ENCODE measurements at regions not wholly inside any gene's neighbourhood (a gene's known extent, or its start where the extent isn't known, plus 50 kb on each side); places are given as distances from the start of the nearest gene placed in this dataset.

DNA sequence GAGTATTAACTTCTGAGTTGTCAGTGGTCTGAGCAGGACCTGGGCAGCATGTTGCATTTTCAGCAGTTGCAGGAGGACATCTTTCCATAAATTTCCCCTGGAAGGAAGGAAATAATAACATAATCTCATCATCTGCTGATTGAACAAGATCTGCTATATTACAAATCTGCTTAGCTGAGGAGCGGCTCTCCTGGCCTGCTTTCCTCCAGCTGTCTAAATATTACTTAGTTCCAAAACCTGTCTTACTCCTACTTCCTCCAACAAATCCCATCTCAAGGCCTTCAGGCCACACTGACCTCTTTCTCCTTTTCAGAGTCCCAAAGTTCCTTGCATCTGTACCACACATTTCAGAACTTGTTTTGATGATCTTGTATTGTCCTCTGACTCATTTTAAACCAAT is 364.4 kb upstream of the MCTP2 start:
- no peak for FAIRE-seq
- no peak for ATAC-seq
- H3K4me3 ChIP-seq, result no peak overlapping the region
- H3K79me2 ChIP-seq (ENCODE audit: control insufficient read depth, insufficient read depth, low read length), result no peaks in the 10 kb centered on the region
- intact Hi-C loops (cut with micrococcal nuclease), result no loop called here
- DNase-seq (ENCODE audit: extremely low read depth in 1 of 4, low spot score in 3 of 4), result no peak
- H3K9me3 ChIP-seq (replicated peaks; ENCODE audit: control insufficient read depth, insufficient read depth, low read depth, low read length), result 0 out of 2 replicates have a peak, but pooled peaks cover 3% of the 10 kb centered on the region
- POLR2A ChIA-PET, result no interaction called here
- no peaks in the 10 kb centered on the region for H3K36me3 ChIP-seq (ENCODE audit: control insufficient read depth, insufficient read depth, low read length)
- WGBS (ENCODE audit: insufficient coverage, low coverage, missing lambda C conversion rate), result 0% methylated on average over 1 of the region's 1 CpG
- no peaks in the 10 kb centered on the region for H3K9me1 ChIP-seq (ENCODE audit: control insufficient read depth, insufficient read depth, low read length)
- in situ Hi-C loops (cut with MboI), result no loop called here
- H2AFZ ChIP-seq (ENCODE audit: low read depth, low read length), result no peak overlapping the region
- H3K9ac ChIP-seq (ENCODE audit: insufficient read depth in 1 of 2, low read depth in 2 of 2, low read length in 2 of 2), result no peak overlapping the region
- H3K27ac ChIP-seq (ENCODE audit: extremely low read depth, low read depth, low read length), result no peak overlapping the region
- H3K4me2 ChIP-seq (ENCODE audit: insufficient read depth, low read length), result no peak overlapping the region
- H4K20me1 ChIP-seq (replicated peaks; ENCODE audit: control insufficient read depth, insufficient read depth, low read length), result no peaks in the 10 kb centered on the region
- no peaks in the 10 kb centered on the region for H3K27me3 ChIP-seq (ENCODE audit: control insufficient read depth in 2 of 2, insufficient read depth in 2 of 2, low read length in 2 of 2)
- BruUV-seq (replicated peaks), result no TSS peak
- CTCF ChIA-PET (ENCODE audit: low intra/inter-chr PET ratio), result no interaction called here
- no peaks in the 10 kb centered on the region for H3K4me1 ChIP-seq (replicated peaks in 1 of 2; ENCODE audit: control insufficient read depth in 2 of 2, insufficient read depth in 2 of 2, low read length in 2 of 2)
- TF ChIP-seq KAT7 (CRISPR knock-in tag; IDR thresholded peaks at IDR 0.05; ENCODE audit: borderline replicate concordance), result no peak
- TF ChIP-seq, protein P1, sequence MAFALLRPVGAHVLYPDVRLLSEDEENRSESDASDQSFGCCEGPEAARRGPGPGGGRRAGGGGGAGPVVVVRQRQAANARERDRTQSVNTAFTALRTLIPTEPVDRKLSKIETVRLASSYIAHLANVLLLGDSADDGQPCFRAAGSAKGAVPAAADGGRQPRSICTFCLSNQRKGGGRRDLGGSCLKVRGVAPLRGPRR (CRISPR knock-in tag; IDR thresholded peaks at IDR 0.05), result no peak
- TF ChIP-seq, protein P2, sequence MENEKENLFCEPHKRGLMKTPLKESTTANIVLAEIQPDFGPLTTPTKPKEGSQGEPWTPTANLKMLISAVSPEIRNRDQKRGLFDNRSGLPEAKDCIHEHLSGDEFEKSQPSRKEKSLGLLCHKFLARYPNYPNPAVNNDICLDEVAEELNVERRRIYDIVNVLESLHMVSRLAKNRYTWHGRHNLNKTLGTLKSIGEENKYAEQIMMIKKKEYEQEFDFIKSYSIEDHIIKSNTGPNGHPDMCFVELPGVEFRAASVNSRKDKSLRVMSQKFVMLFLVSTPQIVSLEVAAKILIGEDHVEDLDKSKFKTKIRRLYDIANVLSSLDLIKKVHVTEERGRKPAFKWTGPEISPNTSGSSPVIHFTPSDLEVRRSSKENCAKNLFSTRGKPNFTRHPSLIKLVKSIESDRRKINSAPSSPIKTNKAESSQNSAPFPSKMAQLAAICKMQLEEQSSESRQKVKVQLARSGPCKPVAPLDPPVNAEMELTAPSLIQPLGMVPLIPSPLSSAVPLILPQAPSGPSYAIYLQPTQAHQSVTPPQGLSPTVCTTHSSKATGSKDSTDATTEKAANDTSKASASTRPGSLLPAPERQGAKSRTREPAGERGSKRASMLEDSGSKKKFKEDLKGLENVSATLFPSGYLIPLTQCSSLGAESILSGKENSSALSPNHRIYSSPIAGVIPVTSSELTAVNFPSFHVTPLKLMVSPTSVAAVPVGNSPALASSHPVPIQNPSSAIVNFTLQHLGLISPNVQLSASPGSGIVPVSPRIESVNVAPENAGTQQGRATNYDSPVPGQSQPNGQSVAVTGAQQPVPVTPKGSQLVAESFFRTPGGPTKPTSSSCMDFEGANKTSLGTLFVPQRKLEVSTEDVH (IDR thresholded peaks at IDR 0.05; ENCODE audit: low read depth, partially characterized antibody), result no peak
- TF ChIP-seq, protein P3, sequence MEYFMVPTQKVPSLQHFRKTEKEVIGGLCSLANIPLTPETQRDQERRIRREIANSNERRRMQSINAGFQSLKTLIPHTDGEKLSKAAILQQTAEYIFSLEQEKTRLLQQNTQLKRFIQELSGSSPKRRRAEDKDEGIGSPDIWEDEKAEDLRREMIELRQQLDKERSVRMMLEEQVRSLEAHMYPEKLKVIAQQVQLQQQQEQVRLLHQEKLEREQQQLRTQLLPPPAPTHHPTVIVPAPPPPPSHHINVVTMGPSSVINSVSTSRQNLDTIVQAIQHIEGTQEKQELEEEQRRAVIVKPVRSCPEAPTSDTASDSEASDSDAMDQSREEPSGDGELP (CRISPR knock-in tag; IDR thresholded peaks at IDR 0.05; ENCODE audit: borderline replicate concordance), result no peak
- TF ChIP-seq NFYB (IDR thresholded peaks at IDR 0.05; ENCODE audit: extremely low read depth, insufficient read length), result no peak
- TF ChIP-seq NFIX (CRISPR knock-in tag; IDR thresholded peaks at IDR 0.05; ENCODE audit: low read depth), result no peak
- TF ChIP-seq ZKSCAN3 (CRISPR knock-in tag; IDR thresholded peaks at IDR 0.05), result no peak
- TF ChIP-seq YY1 (IDR thresholded peaks at IDR 0.05; ENCODE audit: borderline replicate concordance in 1 of 3, control insufficient read depth in 1 of 3, extremely low read depth in 1 of 3, insufficient read depth in 3 of 3, insufficient read length in 1 of 3, insufficient replicate concordance in 2 of 3, low read depth in 1 of 3, low read length in 2 of 3), result no peak
- TF ChIP-seq, protein P4, sequence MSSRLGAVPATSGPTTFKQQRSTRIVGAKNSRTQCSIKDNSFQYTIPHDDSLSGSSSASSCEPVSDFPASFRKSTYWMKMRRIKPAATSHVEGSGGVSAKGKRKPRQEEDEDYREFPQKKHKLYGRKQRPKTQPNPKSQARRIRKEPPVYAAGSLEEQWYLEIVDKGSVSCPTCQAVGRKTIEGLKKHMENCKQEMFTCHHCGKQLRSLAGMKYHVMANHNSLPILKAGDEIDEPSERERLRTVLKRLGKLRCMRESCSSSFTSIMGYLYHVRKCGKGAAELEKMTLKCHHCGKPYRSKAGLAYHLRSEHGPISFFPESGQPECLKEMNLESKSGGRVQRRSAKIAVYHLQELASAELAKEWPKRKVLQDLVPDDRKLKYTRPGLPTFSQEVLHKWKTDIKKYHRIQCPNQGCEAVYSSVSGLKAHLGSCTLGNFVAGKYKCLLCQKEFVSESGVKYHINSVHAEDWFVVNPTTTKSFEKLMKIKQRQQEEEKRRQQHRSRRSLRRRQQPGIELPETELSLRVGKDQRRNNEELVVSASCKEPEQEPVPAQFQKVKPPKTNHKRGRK (tag; IDR thresholded peaks at IDR 0.05), result no peak
- TF ChIP-seq PHF20 (IDR thresholded peaks at IDR 0.05; ENCODE audit: partially characterized antibody), result no peak
- TF ChIP-seq SMARCA4 (IDR thresholded peaks at IDR 0.05), result no peak
- TF ChIP-seq ZNF77 (CRISPR knock-in tag; IDR thresholded peaks at IDR 0.05), result no peak
- TF ChIP-seq, protein P5, sequence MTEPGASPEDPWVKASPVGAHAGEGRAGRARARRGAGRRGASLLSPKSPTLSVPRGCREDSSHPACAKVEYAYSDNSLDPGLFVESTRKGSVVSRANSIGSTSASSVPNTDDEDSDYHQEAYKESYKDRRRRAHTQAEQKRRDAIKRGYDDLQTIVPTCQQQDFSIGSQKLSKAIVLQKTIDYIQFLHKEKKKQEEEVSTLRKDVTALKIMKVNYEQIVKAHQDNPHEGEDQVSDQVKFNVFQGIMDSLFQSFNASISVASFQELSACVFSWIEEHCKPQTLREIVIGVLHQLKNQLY (CRISPR knock-in tag; conservative IDR thresholded peaks at IDR 0.05), result no peak
- TF ChIP-seq HNRNPUL1 (IDR thresholded peaks at IDR 0.05; ENCODE audit: low read length), result no peak
- TF ChIP-seq TAF15 (IDR thresholded peaks at IDR 0.05; ENCODE audit: low read depth, low read length), result no peak
- TF ChIP-seq KLF13 (tag; IDR thresholded peaks at IDR 0.05; ENCODE audit: borderline replicate concordance, low read depth), result no peak
- no peak for TF ChIP-seq ADNP (tag; IDR thresholded peaks at IDR 0.05)

All from K562 (cell line).